DND-41 (cell line): ENCODE measurements at regions not wholly inside any gene's neighbourhood (a gene's known extent, or its start where the extent isn't known, plus 50 kb on each side); places are given as distances from the start of the nearest gene placed in this dataset.

Experiments
- CTCF ChIP-seq: IDR thresholded peaks from 2 replicates; pipeline ENCODE4 v1.5.1; 2012; ENCODE audit warnings: borderline replicate concordance, low read length, moderate library complexity, mild to moderate bottlenecking; ENCODE audit not compliant: poor library complexity, severe bottlenecking; ENCODE audit errors: extremely low read depth
- EZH2 ChIP-seq: IDR thresholded peaks from 3 replicates; pipeline ENCODE4 v1.6.1; 2012; ENCODE audit warnings: borderline replicate concordance, low read depth, mild to moderate bottlenecking, moderate library complexity, low read length, inconsistent platforms; ENCODE audit not compliant: severe bottlenecking

GRCh38 chr2:180599804-180600203 lies 380.6 kb upstream of the UBE2E3 start:
- TF ChIP-seq CTCF (no peak), EZH2 (no peak)
